HG03575 (cell line): ENCODE measurements at regions not wholly inside any gene's neighbourhood (a gene's known extent, or its start where the extent isn't known, plus 50 kb on each side); places are given as distances from the start of the nearest gene placed in this dataset.

Source experiments
- ATAC-seq: cut with Tn5 transposase; IDR thresholded peaks from one replicate; pipeline ENCODE4 v1.9.1; 2021; ENCODE audit not compliant: unreplicated experiment, insufficient number of reproducible peaks, low FRiP score; ENCODE audit errors: extremely low read depth

GRCh38 chr9:91111876-91112275 is 249.8 kb downstream of the AUH start:
- no peak for ATAC-seq

GRCh38 chr9:91113016-91113415 is 248.7 kb downstream of the AUH start:
- ATAC-seq: no peak

GRCh38 chr9:91114450-91114849 is 247.3 kb downstream of the AUH start:
- no peak for ATAC-seq

GRCh38 chr9:91116211-91116610 is 245.5 kb downstream of the AUH start:
- no peak for ATAC-seq

DNA sequence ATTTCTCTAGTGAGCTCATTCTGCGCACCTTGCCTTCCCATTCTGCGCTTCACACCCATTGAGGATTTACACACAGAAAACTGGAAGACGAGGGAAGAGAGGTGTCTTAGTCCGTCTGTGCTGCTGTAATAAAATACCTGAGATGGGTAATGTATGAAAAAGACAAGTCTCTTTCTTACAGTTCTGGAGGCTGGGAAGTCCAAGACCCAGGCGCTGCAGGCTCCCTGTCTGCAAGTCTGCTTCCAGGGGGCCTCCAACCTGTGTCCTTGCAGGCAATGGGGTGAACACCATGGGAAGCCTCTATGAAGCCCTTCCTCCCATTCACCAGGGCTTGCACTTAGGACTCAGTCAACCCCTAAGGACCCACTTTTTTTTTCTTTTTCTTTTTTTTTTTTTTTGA is 245.0 kb downstream of the AUH start:
- no peak for ATAC-seq

- ATAC-seq: no peak
These were observed 244.2 kb downstream of the AUH start for GRCh38 chr9:91117474-91117891.

- no peak for ATAC-seq
These were observed 243.6 kb downstream of the AUH start for GRCh38 chr9:91117959-91118703.

- no peak for ATAC-seq
These were observed 243.1 kb downstream of the AUH start for GRCh38 chr9:91118704-91119025.

- no peak for ATAC-seq
These were observed 242.6 kb downstream of the AUH start for GRCh38 chr9:91119142-91119541.

DNA sequence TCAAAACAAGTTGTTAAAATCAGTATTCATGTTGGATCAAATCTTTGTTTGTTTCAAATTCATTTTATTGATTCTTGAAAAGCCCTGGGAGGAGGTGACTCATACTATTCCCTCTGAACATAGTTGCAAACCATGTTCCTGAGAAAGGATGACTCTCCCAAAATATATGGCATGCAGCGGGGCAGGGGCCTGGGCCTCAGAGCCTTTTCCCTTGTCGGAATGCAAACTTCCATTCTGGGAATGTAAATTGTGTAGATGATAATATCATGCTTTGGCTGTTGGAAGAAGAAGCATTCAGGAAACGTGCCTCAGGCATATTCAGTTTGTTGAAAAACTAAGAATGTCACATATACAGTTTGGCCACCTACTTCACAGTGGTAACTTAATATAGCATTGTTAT is 242.0 kb downstream of the AUH start:
- ATAC-seq: no peak

DNA sequence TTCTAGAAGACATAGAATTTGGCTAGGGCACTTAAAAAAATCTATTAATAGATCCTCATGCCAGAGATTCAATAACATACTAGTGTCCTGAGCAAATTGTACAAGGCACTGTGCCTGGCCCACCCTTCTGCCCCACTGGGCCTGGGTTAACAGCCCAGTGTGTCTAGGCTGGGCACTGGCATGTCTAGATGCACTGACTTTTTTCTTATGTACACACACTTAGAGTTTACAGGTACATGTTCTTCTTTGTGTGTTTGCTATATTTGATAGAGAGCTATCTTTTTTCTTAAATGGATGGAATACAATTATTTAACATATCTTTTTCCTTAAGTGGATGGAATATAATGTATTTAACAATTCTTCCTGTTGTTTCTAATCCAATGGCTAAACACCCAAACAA is 241.5 kb downstream of the AUH start:
- no peak for ATAC-seq

- ATAC-seq: no peak
These were observed 239.0 kb downstream of the AUH start for GRCh38 chr9:91122755-91123154.

- no peak for ATAC-seq
These were observed 234.8 kb downstream of the AUH start for GRCh38 chr9:91126761-91127445.

DNA sequence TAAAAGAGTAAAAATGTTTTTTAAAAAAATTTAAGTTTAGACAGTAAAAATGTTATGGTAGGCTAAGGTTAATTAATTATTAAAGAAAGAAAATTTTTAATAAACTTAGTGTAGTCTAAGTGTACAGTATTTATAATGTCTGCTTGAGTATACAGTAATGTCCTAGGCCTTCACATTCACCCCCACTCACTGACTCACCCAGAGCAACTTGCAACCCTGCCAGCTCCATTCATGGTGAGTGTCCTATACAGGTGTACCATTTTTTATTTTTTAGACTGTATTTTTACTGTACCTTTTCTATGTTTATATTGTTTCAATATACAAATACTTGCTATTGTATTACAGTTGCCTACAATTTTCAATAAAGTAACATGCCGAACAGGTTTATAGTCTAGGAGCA is 234.1 kb downstream of the AUH start:
- no peak for ATAC-seq

- no peak for ATAC-seq
These were observed 230.9 kb downstream of the AUH start for GRCh38 chr9:91130796-91131318.

DNA sequence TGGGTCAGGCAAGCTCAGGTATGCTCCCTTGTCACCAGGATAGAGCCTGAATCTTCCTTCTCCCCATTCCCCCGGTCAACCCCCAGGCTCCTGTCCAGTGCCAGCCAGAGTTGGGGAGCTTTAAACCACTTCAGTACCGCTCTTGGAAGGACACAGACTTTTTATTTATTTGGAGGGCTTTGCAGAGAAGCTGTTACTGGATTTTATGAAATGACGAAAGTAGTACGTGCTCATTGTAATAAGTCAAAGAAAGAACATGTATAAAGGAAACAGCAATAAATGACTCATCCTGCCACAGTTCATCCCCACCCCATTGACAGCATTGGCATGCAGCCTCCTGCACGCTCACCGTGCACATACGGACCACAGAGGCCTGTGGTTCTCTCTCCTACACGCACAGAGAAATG is 230.3 kb downstream of the AUH start:
- no peak for ATAC-seq

DNA sequence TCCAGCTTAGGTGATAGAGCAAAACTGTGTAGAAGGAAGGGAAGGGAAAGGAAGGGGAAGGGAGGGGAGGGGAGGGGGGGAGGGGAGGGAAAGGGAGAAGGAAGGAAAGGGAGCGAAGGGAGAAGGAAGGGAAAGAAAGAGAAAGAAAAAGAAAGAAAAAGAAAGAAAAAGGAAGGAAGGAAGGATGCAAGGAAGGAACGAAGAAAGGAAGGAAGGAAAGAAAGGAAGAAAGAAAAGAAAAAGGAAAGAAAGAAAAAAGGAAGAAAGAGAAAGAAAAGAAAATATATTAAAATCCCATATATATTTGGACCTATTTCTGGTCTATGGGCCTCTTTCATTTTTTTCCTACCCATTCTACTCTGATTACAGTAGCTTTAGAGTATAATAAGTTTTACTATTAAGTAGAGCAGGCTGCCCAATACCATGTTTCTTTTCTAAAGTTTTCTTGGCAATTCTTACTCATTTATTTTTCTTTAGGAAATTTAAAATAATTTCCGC is 229.1 kb downstream of the AUH start:
- ATAC-seq: no peak

GRCh38 chr9:91134608-91135007 is 227.1 kb downstream of the AUH start:
- ATAC-seq: no peak

- no peak for ATAC-seq
These were observed 224.3 kb downstream of the AUH start for GRCh38 chr9:91137391-91137790.

DNA sequence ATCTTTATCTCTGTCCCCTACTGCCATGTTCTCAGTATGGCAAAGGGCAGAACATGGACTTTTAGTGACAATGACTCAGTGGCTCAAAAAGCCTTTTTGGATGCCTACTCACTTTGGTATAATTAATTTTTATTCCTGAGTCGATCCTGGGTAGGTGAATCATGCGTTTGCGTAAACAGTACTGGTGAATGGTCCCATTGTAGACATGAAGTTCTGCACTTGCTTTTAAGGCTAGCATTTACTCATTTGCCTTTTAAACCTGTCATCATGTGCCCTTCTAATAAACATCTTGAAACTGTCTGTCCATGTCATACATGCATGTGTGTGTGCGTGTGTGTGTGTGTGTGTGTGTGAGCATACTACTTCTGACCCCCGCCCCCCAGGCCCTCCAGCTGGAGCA is 223.0 kb downstream of the AUH start:
- ATAC-seq: no peak
